RWPE2 (cell line): ENCODE measurements at regions not wholly inside any gene's neighbourhood (a gene's known extent, or its start where the extent isn't known, plus 50 kb on each side); places are given as distances from the start of the nearest gene placed in this dataset.

Source experiments
- ATAC-seq: fragments of 200-7000 bp; cut with Tn5 transposase; 3 replicates; pipeline ENCODE4 v1.9.1; 2021; ENCODE audit warnings: low read depth
- DNase-seq: peaks from one replicate; pipeline ENCODE4 v3.0.0-alpha.2; 2020; ENCODE audit warnings: low spot score
- H3K27ac ChIP-seq: fragments of 450-650 bp; 2 replicates; pipeline ENCODE4 v1.5.1; 2017; ENCODE audit warnings: mild to moderate bottlenecking; ENCODE audit not compliant: poor library complexity, severe bottlenecking
- H3K27me3 ChIP-seq: fragments of 250-450 bp; sonication (Bioruptor Pico); 2 replicates; pipeline ENCODE4 v1.5.1; 2021; ENCODE audit warnings: mild to moderate bottlenecking, moderate library complexity; ENCODE audit not compliant: insufficient read depth, poor library complexity, severe bottlenecking
- H3K36me3 ChIP-seq: fragments of 250-450 bp; sonication (Bioruptor Pico); 2 replicates; pipeline ENCODE4 v1.5.1; 2020; ENCODE audit warnings: low read depth, mild to moderate bottlenecking, moderate library complexity
- H3K4me1 ChIP-seq: fragments of 250-450 bp; sonication (Bioruptor Pico); 2 replicates; pipeline ENCODE4 v1.5.1; 2021; ENCODE audit warnings: mild to moderate bottlenecking, moderate library complexity; ENCODE audit not compliant: insufficient read depth, poor library complexity, severe bottlenecking
- H3K4me3 ChIP-seq: fragments of 250-450 bp; sonication (Bioruptor Pico); 2 replicates; pipeline ENCODE4 v1.5.1; 2021; ENCODE audit warnings: mild to moderate bottlenecking, moderate library complexity; ENCODE audit not compliant: severe bottlenecking
- H3K9me3 ChIP-seq: fragments of 250-450 bp; sonication (Bioruptor Pico); 2 replicates; pipeline ENCODE4 v1.5.1; 2021; ENCODE audit warnings: mild to moderate bottlenecking, moderate library complexity; ENCODE audit not compliant: severe bottlenecking
- CTCF ChIP-seq: fragments of 450-650 bp; IDR thresholded peaks from one replicate; pipeline ENCODE4 v1.5.1; 2017; ENCODE audit warnings: mild to moderate bottlenecking, moderate library complexity; ENCODE audit not compliant: poor library complexity, severe bottlenecking

GRCh38 chr11:116185551-116185950, 587.2 kb downstream of the BUD13 start:
- H3K36me3 ChIP-seq, result no peaks in the 10 kb centered on the region
- no peaks in the 10 kb centered on the region for H3K4me1 ChIP-seq
- H3K27ac ChIP-seq, result no peak overlapping the region
- H3K4me3 ChIP-seq, result no peak overlapping the region
- no peaks in the 10 kb centered on the region for H3K9me3 ChIP-seq
- no peaks in the 10 kb centered on the region for H3K27me3 ChIP-seq
- ATAC-seq (no peak), DNase-seq (no peak)
- no peak for TF ChIP-seq CTCF

GRCh38 chr11:116184763-116185162, 588.0 kb downstream of the BUD13 start:
- no peak for TF ChIP-seq CTCF
- no peaks in the 10 kb centered on the region for H3K9me3 ChIP-seq
- no peaks in the 10 kb centered on the region for H3K4me1 ChIP-seq
- DNase-seq (no peak), ATAC-seq (no peak)
- H3K27me3 ChIP-seq, result no peaks in the 10 kb centered on the region
- H3K27ac ChIP-seq, result no peak overlapping the region
- H3K4me3 ChIP-seq, result no peak overlapping the region
- H3K36me3 ChIP-seq, result no peaks in the 10 kb centered on the region

GRCh38 chr11:116182356-116182966, 590.3 kb downstream of the BUD13 start:
- TF ChIP-seq CTCF, result no peak
- no peak overlapping the region for H3K27ac ChIP-seq
- no peak overlapping the region for H3K4me3 ChIP-seq
- no peaks in the 10 kb centered on the region for H3K9me3 ChIP-seq
- ATAC-seq, result no peak
- H3K4me1 ChIP-seq, result no peaks in the 10 kb centered on the region
- DNase-seq, result no peak
- no peaks in the 10 kb centered on the region for H3K27me3 ChIP-seq
- no peaks in the 10 kb centered on the region for H3K36me3 ChIP-seq

GRCh38 chr11:116180806-116181600, 591.8 kb downstream of the BUD13 start:
- Histone ChIP-seq H3K9me3 (no peaks in the 10 kb centered on the region), H3K27ac (no peak overlapping the region), H3K27me3 (no peaks in the 10 kb centered on the region), H3K4me3 (no peak overlapping the region), H3K4me1 (no peaks in the 10 kb centered on the region), H3K36me3 (no peaks in the 10 kb centered on the region)
- DNase-seq (no peak), ATAC-seq (no peak)
- no peak for TF ChIP-seq CTCF

- DNase-seq (no peak), ATAC-seq (no peak)
- no peak for TF ChIP-seq CTCF
- Histone ChIP-seq H3K4me1 (no peaks in the 10 kb centered on the region), H3K27ac (no peak overlapping the region), H3K36me3 (no peaks in the 10 kb centered on the region), H3K27me3 (no peaks in the 10 kb centered on the region), H3K9me3 (no peaks in the 10 kb centered on the region), H3K4me3 (no peak overlapping the region)
Observed at GRCh38 chr11:116179401-116179800, 593.4 kb downstream of the BUD13 start.
